Choroid plexus epithelial cell (primary cell): ENCODE measurements at regions not wholly inside any gene's neighbourhood (a gene's known extent, or its start where the extent isn't known, plus 50 kb on each side); places are given as distances from the start of the nearest gene placed in this dataset.
A peak's percentile ranks its signal among the peaks of the same experiment; 100 is the strongest.

Experiments used
- DNase-seq: peaks from one replicate; pipeline ENCODE4 v3.0.0-alpha.2; 2010; ENCODE audit warnings: low read depth
- H3K4me3 ChIP-seq: 2 replicates; pipeline ENCODE4 v1.5.1; 2011; ENCODE audit warnings: low read depth, mild to moderate bottlenecking, control low read depth, low read length, moderate library complexity
- CTCF ChIP-seq: conservative IDR thresholded peaks from 2 replicates; pipeline ENCODE4 v1.5.1; 2011; ENCODE audit warnings: low read depth, mild to moderate bottlenecking, control low read depth, inconsistent platforms, low read length, moderate library complexity

DNA sequence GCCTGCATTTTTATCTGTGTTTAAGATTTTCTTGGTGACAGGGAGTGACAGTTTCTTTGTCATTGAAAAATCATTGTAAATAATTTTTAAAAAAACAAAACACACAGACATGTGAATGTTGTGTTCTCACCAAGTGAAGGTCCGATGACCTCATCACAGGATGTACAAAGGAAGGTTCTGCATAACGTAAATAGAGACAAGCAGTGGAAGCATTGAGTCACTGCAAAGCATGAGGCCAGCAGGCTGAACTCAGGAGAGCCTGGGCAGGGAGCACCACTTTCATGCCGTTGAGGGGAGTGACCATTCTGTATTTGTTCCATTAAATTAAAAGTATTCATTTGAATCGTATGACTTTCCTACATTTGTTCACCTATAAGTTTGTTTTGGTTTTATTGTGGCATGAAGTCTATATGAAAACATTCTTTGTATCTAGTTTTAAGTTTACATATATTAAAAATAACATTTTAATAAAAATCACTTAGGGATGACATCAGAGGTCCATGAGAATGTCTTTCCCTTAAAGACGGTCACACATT, 70.4 kb upstream of the TLE1 start:
- DNase-seq, result peak; percentile 99
- no peak for TF ChIP-seq CTCF
- H3K4me3 ChIP-seq, result no peak overlapping the region

DNA sequence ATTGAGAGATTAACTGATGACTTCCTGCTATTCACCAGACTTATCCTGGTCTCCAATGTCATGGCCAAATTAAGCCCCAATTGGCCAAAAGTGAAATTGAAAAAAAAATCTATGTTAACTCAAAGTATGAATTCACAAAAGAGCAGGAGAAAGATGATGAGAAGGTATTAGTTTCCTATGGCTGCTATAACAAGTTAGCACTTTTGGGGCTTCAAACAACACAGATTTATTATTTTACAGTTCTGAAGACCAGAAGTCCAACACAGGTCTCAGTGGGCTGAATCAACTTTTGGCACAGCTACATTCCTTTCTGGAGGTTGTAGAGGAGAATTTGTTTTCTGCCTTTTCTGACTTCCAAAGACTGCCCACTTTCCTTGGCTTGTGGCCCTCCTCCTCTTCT, 78.6 kb upstream of the TLE1 start:
- no peak for DNase-seq
- TF ChIP-seq CTCF, result no peak

GRCh38 chr9:81771571-81771970, 82.2 kb upstream of the TLE1 start:
- peak; percentile 74 for DNase-seq

More for the DNA sequence above, 78.6 kb upstream of the TLE1 start:
- H3K4me3 ChIP-seq, result no peak overlapping the region

DNA sequence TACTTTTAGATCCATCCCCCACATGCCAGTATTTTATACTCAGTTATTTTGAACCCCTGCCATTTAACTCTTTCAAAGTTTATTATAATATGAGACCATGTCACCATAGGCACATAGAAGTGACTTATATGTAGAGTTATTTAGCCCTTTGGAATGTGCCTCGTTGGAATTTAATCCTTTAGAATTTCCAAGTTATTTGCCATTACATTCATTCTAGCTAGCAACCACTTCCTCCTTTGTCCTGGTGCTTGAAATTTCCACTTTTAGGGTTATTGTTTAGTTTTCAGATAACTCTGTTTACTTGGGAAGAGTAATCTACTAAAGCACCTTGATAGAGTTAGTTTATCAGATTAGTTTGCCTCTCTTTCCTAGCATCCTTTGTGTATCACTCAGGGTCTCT, 82.8 kb upstream of the TLE1 start:
- TF ChIP-seq CTCF, result no peak
- no peak overlapping the region for H3K4me3 ChIP-seq
- DNase-seq, result peak; percentile 26

More at GRCh38 chr9:81771571-81771970, 82.2 kb upstream of the TLE1 start:
- TF ChIP-seq CTCF, result no peak
- no peak overlapping the region for H3K4me3 ChIP-seq

GRCh38 chr9:81776390-81776789, 87.0 kb upstream of the TLE1 start:
- DNase-seq, result peak; percentile 30
- TF ChIP-seq CTCF, result no peak
- H3K4me3 ChIP-seq, result no peak overlapping the region

DNA sequence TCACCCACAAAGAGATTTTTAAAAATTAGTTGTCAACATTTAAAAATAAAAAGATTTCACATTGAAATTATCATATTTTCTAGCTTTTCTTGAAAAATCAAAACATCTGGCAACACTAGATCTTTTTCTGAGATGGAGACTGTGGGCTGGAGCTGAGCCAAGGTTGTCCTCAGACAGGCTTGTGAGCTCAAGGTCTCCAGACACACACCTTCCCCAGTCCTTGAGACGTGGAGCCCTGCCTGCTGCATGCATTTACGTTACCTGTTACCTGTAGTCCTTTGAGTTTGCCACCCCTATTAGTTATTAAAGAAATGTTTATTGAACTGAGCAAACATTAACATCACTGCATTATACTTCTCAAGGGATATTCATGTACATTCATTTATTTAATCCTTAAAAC, 87.5 kb upstream of the TLE1 start:
- peak; percentile 47 for DNase-seq
- no peak overlapping the region for H3K4me3 ChIP-seq
- TF ChIP-seq CTCF, result no peak

- no peak for TF ChIP-seq CTCF
- no peak for DNase-seq
- H3K4me3 ChIP-seq, result no peak overlapping the region
These were observed 88.1 kb upstream of the TLE1 start for GRCh38 chr9:81777482-81777881.
